NCI-H345 (cell line): ENCODE measurements at regions not wholly inside any gene's neighbourhood (a gene's known extent, or its start where the extent isn't known, plus 50 kb on each side); places are given as distances from the start of the nearest gene placed in this dataset.

Source experiments
- DNase-seq: peaks from one replicate; lab custom pipeline; 2025; lab: John Stamatoyannopoulos, UW

- DNase-seq: no peak
These were observed 50.6 kb upstream of the SMNDC1 start for GRCh38 chr10:110355141-110355831.

- DNase-seq: no peak
These were observed 51.4 kb upstream of the SMNDC1 start for GRCh38 chr10:110355922-110356627.

- no peak for DNase-seq
These were observed 52.0 kb upstream of the SMNDC1 start for GRCh38 chr10:110356628-110357245.

GRCh38 chr10:110357252-110357780 lies 52.6 kb upstream of the SMNDC1 start:
- no peak for DNase-seq

GRCh38 chr10:110357871-110358270 lies 53.2 kb upstream of the SMNDC1 start:
- DNase-seq: no peak

GRCh38 chr10:110358278-110358677 lies 53.6 kb upstream of the SMNDC1 start:
- DNase-seq: no peak

- no peak for DNase-seq
These were observed 54.3 kb upstream of the SMNDC1 start for GRCh38 chr10:110358869-110359629.

GRCh38 chr10:110360857-110361474 lies 56.2 kb upstream of the SMNDC1 start:
- DNase-seq: no peak

- no peak for DNase-seq
These were observed 57.2 kb upstream of the SMNDC1 start for GRCh38 chr10:110361800-110362456.

- DNase-seq: no peak
These were observed 59.1 kb upstream of the SMNDC1 start for GRCh38 chr10:110363572-110364411.

- DNase-seq: no peak
These were observed 59.8 kb upstream of the SMNDC1 start for GRCh38 chr10:110364531-110364937.

GRCh38 chr10:110365356-110366143 lies 60.8 kb upstream of the SMNDC1 start:
- DNase-seq: no peak

- DNase-seq: no peak
These were observed 61.9 kb upstream of the SMNDC1 start for GRCh38 chr10:110366635-110367034.

GRCh38 chr10:110368002-110368401 lies 63.3 kb upstream of the SMNDC1 start:
- DNase-seq: no peak

- DNase-seq: no peak
These were observed 63.8 kb upstream of the SMNDC1 start for GRCh38 chr10:110368556-110368955.

- no peak for DNase-seq
These were observed 65.3 kb upstream of the SMNDC1 start for GRCh38 chr10:110370006-110370405.

- DNase-seq: no peak
These were observed 67.9 kb upstream of the SMNDC1 start for GRCh38 chr10:110372656-110373055.

- DNase-seq: no peak
These were observed 68.3 kb upstream of the SMNDC1 start for GRCh38 chr10:110373059-110373458.

GRCh38 chr10:110373857-110374654 lies 69.3 kb upstream of the SMNDC1 start:
- DNase-seq: no peak
